ENCODE measurements at regions not wholly inside any gene's neighbourhood (a gene's known extent, or its start where the extent isn't known, plus 50 kb on each side); places are given as distances from the start of the nearest gene placed in this dataset.

- TF ChIP-seq, protein P1, sequence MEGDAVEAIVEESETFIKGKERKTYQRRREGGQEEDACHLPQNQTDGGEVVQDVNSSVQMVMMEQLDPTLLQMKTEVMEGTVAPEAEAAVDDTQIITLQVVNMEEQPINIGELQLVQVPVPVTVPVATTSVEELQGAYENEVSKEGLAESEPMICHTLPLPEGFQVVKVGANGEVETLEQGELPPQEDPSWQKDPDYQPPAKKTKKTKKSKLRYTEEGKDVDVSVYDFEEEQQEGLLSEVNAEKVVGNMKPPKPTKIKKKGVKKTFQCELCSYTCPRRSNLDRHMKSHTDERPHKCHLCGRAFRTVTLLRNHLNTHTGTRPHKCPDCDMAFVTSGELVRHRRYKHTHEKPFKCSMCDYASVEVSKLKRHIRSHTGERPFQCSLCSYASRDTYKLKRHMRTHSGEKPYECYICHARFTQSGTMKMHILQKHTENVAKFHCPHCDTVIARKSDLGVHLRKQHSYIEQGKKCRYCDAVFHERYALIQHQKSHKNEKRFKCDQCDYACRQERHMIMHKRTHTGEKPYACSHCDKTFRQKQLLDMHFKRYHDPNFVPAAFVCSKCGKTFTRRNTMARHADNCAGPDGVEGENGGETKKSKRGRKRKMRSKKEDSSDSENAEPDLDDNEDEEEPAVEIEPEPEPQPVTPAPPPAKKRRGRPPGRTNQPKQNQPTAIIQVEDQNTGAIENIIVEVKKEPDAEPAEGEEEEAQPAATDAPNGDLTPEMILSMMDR (optimal IDR thresholded peaks at IDR 0.05 in 1 of 3, IDR thresholded peaks at IDR 0.05 in 1 of 3, conservative IDR thresholded peaks at IDR 0.05 in 1 of 3; ENCODE audit: extremely low read depth in 1 of 3, insufficient read depth in 2 of 3, low read length in 3 of 3), result no peak
- TF ChIP-seq EZH2 (IDR thresholded peaks at IDR 0.05; ENCODE audit: low read length), result no peak
Observed at GRCh38 chr6:76553256-76553655, 480.8 kb upstream of the IMPG1 start.

All from keratinocyte (primary cell).